ENCODE measurements at regions not wholly inside any gene's neighbourhood (a gene's known extent, or its start where the extent isn't known, plus 50 kb on each side); places are given as distances from the start of the nearest gene placed in this dataset.

GRCh38 chr13:109858319-109858718 is 71.9 kb upstream of the IRS2 start:
- H3K4me3 ChIP-seq (ENCODE audit: low read depth, low read length) = no peak overlapping the region
- TF ChIP-seq CTCF (IDR thresholded peaks at IDR 0.05; ENCODE audit: control insufficient read depth, extremely low read depth, insufficient read depth) = no peak
- DNase-seq (ENCODE audit: low read depth) = no peak

GRCh38 chr13:109857803-109858202 is 71.4 kb upstream of the IRS2 start:
- no peak for DNase-seq (ENCODE audit: low read depth)
- no peak overlapping the region for H3K4me3 ChIP-seq (ENCODE audit: low read depth, low read length)
- no peak for TF ChIP-seq CTCF (IDR thresholded peaks at IDR 0.05; ENCODE audit: control insufficient read depth, extremely low read depth, insufficient read depth)

GRCh38 chr13:109857325-109857724 is 70.9 kb upstream of the IRS2 start:
- no peak for TF ChIP-seq CTCF (IDR thresholded peaks at IDR 0.05; ENCODE audit: control insufficient read depth, extremely low read depth, insufficient read depth)
- DNase-seq (ENCODE audit: low read depth) = no peak

GRCh38 chr13:109856350-109856749 is 70.0 kb upstream of the IRS2 start:
- DNase-seq (ENCODE audit: low read depth) = no peak
- no peak overlapping the region for H3K4me3 ChIP-seq (ENCODE audit: low read depth, low read length)
- TF ChIP-seq CTCF (IDR thresholded peaks at IDR 0.05; ENCODE audit: control insufficient read depth, extremely low read depth, insufficient read depth) = no peak

More at GRCh38 chr13:109857325-109857724, 70.9 kb upstream of the IRS2 start:
- H3K4me3 ChIP-seq (ENCODE audit: low read depth, low read length) = no peak overlapping the region

GRCh38 chr13:109853153-109853552 is 66.8 kb upstream of the IRS2 start:
- no peak overlapping the region for H3K4me3 ChIP-seq (ENCODE audit: low read depth, low read length)
- TF ChIP-seq CTCF (IDR thresholded peaks at IDR 0.05; ENCODE audit: control insufficient read depth, extremely low read depth, insufficient read depth) = no peak
- no peak for DNase-seq (ENCODE audit: low read depth)

GRCh38 chr13:109846185-109846584 is 59.8 kb upstream of the IRS2 start:
- DNase-seq (ENCODE audit: low read depth) = no peak
- H3K4me3 ChIP-seq (ENCODE audit: low read depth, low read length) = no peak overlapping the region
- no peak for TF ChIP-seq CTCF (IDR thresholded peaks at IDR 0.05; ENCODE audit: control insufficient read depth, extremely low read depth, insufficient read depth)

GRCh38 chr13:109844396-109844795 is 58.0 kb upstream of the IRS2 start:
- no peak overlapping the region for H3K4me3 ChIP-seq (ENCODE audit: low read depth, low read length)

More at GRCh38 chr13:109844396-109844795, 58.0 kb upstream of the IRS2 start:
- peak; percentile 37 for DNase-seq (ENCODE audit: low read depth)
- no peak for TF ChIP-seq CTCF (IDR thresholded peaks at IDR 0.05; ENCODE audit: control insufficient read depth, extremely low read depth, insufficient read depth)
